ENCODE measurements at regions not wholly inside any gene's neighbourhood (a gene's known extent, or its start where the extent isn't known, plus 50 kb on each side); places are given as distances from the start of the nearest gene placed in this dataset.

DNA sequence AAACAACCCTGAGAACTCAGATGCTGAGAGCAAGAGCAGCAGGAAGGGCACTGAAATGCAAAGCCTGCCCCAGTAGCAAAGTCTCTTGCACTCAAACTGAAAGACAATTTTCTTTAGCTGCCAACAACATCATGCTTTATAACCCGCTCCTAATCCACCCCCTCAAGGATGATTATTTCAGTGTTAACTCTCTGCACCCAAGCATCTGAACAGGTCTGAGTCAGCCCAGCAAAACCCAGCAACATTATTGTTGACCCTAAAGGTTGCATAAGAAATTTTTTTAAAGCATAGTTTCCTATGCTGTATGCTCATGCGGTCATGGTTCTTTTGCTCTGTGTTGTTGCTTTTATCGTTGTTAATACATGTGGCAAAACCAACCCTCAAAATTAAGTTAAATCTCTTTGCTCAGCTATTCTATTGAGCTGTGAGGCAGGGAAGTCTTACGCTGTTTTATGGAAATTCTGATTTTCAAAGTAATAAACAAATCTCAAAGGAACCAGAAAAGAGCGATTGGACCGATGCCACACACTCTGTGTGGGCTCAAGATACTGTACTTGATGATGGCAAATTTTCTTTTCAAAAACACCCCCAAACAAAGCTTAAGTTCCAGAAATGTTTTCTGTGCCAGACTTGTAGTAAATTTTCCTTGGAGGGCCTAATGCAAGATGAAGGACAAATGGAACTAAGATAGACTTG is 440.6 kb upstream of the MPDZ start:
- no peak for DNase-seq (ENCODE audit: extremely low read depth, insufficient read length)
- Histone ChIP-seq H3K27me3 (replicated peaks; ENCODE audit: control insufficient read depth, insufficient read depth, low read length) (no peaks in the 10 kb centered on the region), H3K36me3 (ENCODE audit: control insufficient read depth, insufficient read depth, low read length) (no peaks in the 10 kb centered on the region), H3K4me3 (replicated peaks; ENCODE audit: low read depth, low read length) (no peak overlapping the region)
- TF ChIP-seq, protein P1, sequence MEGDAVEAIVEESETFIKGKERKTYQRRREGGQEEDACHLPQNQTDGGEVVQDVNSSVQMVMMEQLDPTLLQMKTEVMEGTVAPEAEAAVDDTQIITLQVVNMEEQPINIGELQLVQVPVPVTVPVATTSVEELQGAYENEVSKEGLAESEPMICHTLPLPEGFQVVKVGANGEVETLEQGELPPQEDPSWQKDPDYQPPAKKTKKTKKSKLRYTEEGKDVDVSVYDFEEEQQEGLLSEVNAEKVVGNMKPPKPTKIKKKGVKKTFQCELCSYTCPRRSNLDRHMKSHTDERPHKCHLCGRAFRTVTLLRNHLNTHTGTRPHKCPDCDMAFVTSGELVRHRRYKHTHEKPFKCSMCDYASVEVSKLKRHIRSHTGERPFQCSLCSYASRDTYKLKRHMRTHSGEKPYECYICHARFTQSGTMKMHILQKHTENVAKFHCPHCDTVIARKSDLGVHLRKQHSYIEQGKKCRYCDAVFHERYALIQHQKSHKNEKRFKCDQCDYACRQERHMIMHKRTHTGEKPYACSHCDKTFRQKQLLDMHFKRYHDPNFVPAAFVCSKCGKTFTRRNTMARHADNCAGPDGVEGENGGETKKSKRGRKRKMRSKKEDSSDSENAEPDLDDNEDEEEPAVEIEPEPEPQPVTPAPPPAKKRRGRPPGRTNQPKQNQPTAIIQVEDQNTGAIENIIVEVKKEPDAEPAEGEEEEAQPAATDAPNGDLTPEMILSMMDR (IDR thresholded peaks at IDR 0.05; ENCODE audit: insufficient read depth, low read length, poor library complexity, severe bottlenecking) = no peak

DNA sequence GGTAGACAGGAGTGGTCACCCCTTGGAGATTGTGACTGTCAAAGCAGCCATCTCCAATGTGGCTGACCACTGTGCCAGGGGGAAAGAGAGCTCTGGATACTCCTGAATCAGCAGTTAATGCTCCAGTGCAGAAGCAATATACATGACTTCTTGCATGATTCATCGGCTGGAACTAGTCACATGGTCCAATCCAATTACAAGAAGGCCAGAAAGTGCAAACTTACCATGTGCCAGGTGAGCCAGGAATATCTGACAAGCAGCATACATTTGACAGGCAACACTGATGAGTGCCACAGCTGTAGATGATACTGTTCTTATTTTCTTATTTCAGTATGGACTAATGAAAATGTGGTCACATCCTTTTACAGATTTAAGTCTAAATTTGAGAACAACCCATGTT is 440.0 kb upstream of the MPDZ start:
- Histone ChIP-seq H3K27me3 (replicated peaks; ENCODE audit: control insufficient read depth, insufficient read depth, low read length) (no peaks in the 10 kb centered on the region), H3K36me3 (ENCODE audit: control insufficient read depth, insufficient read depth, low read length) (no peaks in the 10 kb centered on the region), H3K4me3 (replicated peaks; ENCODE audit: low read depth, low read length) (no peak overlapping the region)
- DNase-seq (ENCODE audit: extremely low read depth, insufficient read length) = no peak
- TF ChIP-seq, protein P1 (IDR thresholded peaks at IDR 0.05; ENCODE audit: insufficient read depth, low read length, poor library complexity, severe bottlenecking) = no peak

DNA sequence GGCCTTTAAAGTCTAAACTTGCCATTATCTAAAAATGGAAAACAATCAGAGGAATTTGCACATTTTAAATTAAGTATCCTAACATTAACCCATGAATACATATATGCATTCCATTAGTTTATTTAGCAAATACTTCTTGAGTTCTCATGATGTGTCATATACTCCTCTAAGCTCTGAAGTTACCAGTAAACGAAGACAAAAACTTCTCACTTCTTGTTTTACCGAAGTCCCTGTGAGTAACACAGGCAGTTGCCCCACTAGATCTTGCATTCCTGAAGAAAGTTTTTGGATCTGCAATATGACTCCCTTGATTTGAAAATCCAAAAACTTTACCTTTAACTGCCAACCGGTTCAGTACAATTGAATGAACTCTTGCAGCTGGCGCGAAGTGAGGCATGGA is 439.0 kb upstream of the MPDZ start:
- TF ChIP-seq, protein P1 (IDR thresholded peaks at IDR 0.05; ENCODE audit: insufficient read depth, low read length, poor library complexity, severe bottlenecking) = no peak
- Histone ChIP-seq H3K27me3 (replicated peaks; ENCODE audit: control insufficient read depth, insufficient read depth, low read length) (no peaks in the 10 kb centered on the region), H3K36me3 (ENCODE audit: control insufficient read depth, insufficient read depth, low read length) (no peaks in the 10 kb centered on the region), H3K4me3 (replicated peaks; ENCODE audit: low read depth, low read length) (no peak overlapping the region)
- DNase-seq (ENCODE audit: extremely low read depth, insufficient read length) = no peak

DNA sequence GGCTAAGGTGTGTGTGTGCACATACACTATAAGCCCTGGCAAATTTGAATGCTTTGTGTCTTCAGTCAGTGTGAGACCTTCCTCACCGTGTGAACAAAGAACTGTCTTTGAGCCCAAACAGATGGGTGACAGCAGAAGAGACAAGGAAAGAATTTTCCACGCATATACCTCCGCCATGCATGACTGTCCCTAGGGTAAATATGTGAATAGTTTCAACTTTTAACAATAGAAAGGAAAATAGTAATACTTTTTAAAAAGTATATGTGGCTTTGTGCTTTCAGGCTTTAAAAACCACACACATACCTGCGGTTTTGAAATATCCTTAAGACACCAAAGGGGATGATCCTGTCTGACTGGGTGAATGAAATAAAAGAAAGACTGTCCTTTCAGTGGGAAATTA is 438.6 kb upstream of the MPDZ start:
- Histone ChIP-seq H3K4me3 (replicated peaks; ENCODE audit: low read depth, low read length) (no peak overlapping the region), H3K27me3 (replicated peaks; ENCODE audit: control insufficient read depth, insufficient read depth, low read length) (no peaks in the 10 kb centered on the region), H3K36me3 (ENCODE audit: control insufficient read depth, insufficient read depth, low read length) (no peaks in the 10 kb centered on the region)
- no peak for DNase-seq (ENCODE audit: extremely low read depth, insufficient read length)
- TF ChIP-seq, protein P1 (IDR thresholded peaks at IDR 0.05; ENCODE audit: insufficient read depth, low read length, poor library complexity, severe bottlenecking) = no peak

DNA sequence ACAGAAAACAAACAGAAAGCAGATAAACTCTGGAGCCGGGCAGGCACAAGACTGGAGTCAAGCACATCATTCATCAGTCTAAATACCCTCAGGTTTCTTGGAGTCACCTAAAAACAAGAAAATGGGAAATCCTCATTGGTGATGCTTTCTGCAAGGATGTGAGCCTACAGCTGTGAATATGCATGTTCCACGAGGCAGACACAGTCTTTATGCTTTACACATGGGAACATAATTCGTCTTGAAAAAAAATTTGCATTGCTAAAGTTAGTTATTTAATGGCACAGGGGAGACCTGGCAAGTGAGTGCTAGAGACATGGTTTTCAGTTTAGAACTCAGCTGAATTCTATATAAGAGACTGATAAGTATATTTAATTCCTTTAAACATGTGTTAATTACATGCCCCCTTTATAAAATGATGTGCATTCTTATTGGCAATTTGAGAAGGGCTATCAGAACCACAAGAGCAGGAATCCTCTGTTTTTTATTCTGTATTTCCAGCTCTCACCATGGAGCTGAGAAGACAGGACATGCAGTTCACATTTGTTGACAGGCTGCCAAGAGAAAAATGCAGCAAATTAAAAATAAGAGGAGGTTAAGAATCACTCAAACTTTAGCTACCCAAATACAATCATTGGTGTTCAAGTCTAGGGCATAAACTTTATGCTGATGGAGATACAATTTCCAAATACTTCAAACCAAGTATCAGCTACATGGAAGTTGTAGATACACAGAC is 438.0 kb upstream of the MPDZ start:
- DNase-seq (ENCODE audit: extremely low read depth, insufficient read length) = no peak
- Histone ChIP-seq H3K27me3 (replicated peaks; ENCODE audit: control insufficient read depth, insufficient read depth, low read length) (no peaks in the 10 kb centered on the region), H3K4me3 (replicated peaks; ENCODE audit: low read depth, low read length) (no peak overlapping the region), H3K36me3 (ENCODE audit: control insufficient read depth, insufficient read depth, low read length) (no peaks in the 10 kb centered on the region)
- TF ChIP-seq, protein P1 (IDR thresholded peaks at IDR 0.05; ENCODE audit: insufficient read depth, low read length, poor library complexity, severe bottlenecking) = no peak
